Left ventricle myocardium inferior (tissue), 1 donor: ENCODE measurements at regions not wholly inside any gene's neighbourhood (a gene's known extent, or its start where the extent isn't known, plus 50 kb on each side); places are given as distances from the start of the nearest gene placed in this dataset.

ENCODE experiments used
- DNase-seq: peaks from one replicate; pipeline ENCODE4 v3.0.0-alpha.2; 2020
- H3K27ac ChIP-seq: fragments of 200-600 bp; replicated peaks from 2 replicates; pipeline ENCODE4 v1.8.0; 2021
- H3K27me3 ChIP-seq: fragments of 200-600 bp; 2 replicates; pipeline ENCODE4 v1.8.0; 2021; ENCODE audit warnings: low read depth
- H3K36me3 ChIP-seq: fragments of 200-600 bp; 2 replicates; pipeline ENCODE4 v1.8.0; 2021
- H3K4me1 ChIP-seq: fragments of 200-600 bp; 2 replicates; pipeline ENCODE4 v1.8.0; 2021
- H3K4me3 ChIP-seq: fragments of 200-600 bp; 2 replicates; pipeline ENCODE4 v1.8.0; 2021; ENCODE audit warnings: mild to moderate bottlenecking, moderate library complexity
- H3K9me3 ChIP-seq: fragments of 200-600 bp; replicated peaks from 2 replicates; pipeline ENCODE4 v1.8.0; 2021
- intact Hi-C: fragments of 100-400 bp; cut with micrococcal nuclease; formaldehyde crosslinking; loops from one replicate; pipeline ENCODE4 v1.11.0; 2022
- TF ChIP-seq, protein P1 (sequence below): fragments of 200-600 bp; IDR thresholded peaks from 2 replicates; pipeline ENCODE4 v1.8.0; 2021; ENCODE audit warnings: antibody characterized with exemption, mild to moderate bottlenecking, borderline replicate concordance
- donor health status: DM: no; HTN: yes; CAD: no; lungs with severe emphysema.

DNA sequence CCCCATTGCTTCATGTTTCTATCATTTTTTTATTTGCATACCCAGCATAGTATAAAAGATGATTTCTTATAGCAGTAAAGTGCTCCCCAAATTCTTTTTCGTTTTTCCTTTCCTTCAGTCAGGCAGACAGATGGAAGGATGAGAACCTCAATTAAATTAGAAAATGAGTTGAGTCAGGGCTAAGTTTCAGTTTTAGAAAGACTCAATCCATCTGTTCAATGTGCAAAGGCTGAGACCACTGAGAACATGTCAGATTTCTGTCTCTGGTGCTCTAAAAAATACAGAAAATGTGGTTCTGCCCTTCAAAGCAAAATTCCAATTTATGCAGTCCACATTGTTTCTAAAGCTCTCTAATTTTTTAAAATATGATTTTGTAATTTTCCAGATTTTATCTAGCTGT, 257.6 kb upstream of the HS3ST5 start:
- Histone ChIP-seq H3K9me3 (no peaks in the 10 kb centered on the region), H3K36me3 (no peaks in the 10 kb centered on the region), H3K27me3 (no peaks in the 10 kb centered on the region), H3K27ac (no peak overlapping the region), H3K4me1 (no peaks in the 10 kb centered on the region), H3K4me3 (no peak overlapping the region)
- intact Hi-C loops, result no loop called here
- TF ChIP-seq, protein P1, sequence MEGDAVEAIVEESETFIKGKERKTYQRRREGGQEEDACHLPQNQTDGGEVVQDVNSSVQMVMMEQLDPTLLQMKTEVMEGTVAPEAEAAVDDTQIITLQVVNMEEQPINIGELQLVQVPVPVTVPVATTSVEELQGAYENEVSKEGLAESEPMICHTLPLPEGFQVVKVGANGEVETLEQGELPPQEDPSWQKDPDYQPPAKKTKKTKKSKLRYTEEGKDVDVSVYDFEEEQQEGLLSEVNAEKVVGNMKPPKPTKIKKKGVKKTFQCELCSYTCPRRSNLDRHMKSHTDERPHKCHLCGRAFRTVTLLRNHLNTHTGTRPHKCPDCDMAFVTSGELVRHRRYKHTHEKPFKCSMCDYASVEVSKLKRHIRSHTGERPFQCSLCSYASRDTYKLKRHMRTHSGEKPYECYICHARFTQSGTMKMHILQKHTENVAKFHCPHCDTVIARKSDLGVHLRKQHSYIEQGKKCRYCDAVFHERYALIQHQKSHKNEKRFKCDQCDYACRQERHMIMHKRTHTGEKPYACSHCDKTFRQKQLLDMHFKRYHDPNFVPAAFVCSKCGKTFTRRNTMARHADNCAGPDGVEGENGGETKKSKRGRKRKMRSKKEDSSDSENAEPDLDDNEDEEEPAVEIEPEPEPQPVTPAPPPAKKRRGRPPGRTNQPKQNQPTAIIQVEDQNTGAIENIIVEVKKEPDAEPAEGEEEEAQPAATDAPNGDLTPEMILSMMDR, result no peak
- no peak for DNase-seq

DNA sequence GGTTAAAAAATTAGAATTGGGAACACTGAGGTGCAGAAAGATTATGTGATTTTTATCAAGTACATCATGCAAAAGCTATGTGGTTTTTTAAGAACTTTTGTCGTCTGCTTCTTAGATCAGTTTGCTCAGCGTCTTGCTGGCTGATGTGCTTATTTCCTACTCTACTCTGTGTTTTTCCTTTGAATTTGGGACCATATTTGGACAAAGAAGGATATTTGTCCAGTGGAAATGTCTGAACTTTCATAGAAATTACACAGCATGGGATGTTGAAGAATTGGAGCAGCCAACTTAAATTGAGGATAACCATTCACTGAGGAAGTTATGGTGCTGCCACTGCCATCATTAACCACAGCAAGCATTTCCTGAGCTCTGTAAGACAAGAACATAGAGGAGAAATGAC, 252.8 kb upstream of the HS3ST5 start:
- H3K27ac ChIP-seq, result no peak overlapping the region
- intact Hi-C loops, result no loop called here
- H3K36me3 ChIP-seq, result no peaks in the 10 kb centered on the region
- TF ChIP-seq, protein P1, result no peak
- H3K9me3 ChIP-seq, result no peaks in the 10 kb centered on the region
- DNase-seq, result no peak
- no peaks in the 10 kb centered on the region for H3K27me3 ChIP-seq
- no peak overlapping the region for H3K4me3 ChIP-seq
- no peaks in the 10 kb centered on the region for H3K4me1 ChIP-seq

DNA sequence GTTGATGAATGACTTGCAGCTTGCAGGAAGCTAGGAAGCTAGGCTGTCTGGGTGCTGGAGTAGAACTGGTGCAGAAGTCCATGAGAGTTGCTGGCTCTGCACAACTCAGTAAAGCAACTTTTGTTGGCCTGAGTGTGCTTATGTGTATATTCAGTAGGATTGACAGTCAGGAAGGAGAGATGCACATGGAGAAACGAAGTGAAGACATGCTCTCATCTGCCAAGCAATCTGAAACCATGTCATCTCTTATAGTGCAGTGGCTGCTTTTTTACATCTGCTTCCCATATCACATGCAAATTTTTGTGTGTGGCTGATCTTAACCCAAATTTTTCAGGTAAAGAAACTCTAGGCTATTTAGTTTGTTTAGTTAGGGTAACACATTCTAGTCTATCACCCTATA, 252.4 kb upstream of the HS3ST5 start:
- H3K9me3 ChIP-seq, result no peaks in the 10 kb centered on the region
- no peak for DNase-seq
- TF ChIP-seq, protein P1, result no peak
- H3K4me3 ChIP-seq, result no peak overlapping the region
- intact Hi-C loops, result no loop called here
- H3K27ac ChIP-seq, result no peak overlapping the region
- H3K36me3 ChIP-seq, result no peaks in the 10 kb centered on the region
- H3K4me1 ChIP-seq, result no peaks in the 10 kb centered on the region
- H3K27me3 ChIP-seq, result no peaks in the 10 kb centered on the region

DNA sequence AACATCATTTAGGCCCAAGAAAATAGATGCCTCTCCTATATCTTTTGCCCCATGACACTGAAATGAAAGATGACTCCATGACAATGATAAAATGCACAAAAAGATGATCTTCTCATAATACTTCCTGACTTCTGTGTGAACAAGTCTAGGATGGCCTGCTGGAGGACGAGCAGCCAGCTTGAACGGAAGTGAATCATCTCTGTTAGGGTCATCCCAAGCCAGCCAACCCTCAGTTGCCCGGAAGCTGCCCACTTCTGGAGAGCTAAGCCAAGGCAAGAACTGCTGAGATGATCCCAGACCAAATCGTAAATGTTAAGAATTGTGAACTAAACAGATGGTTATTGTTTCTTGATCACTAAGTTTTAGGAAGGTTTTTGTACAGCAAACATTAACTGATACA, 249.7 kb upstream of the HS3ST5 start:
- H3K4me3 ChIP-seq, result no peak overlapping the region
- intact Hi-C loops, result no loop called here
- no peak overlapping the region for H3K27ac ChIP-seq
- TF ChIP-seq, protein P1, result no peak
- no peaks in the 10 kb centered on the region for H3K27me3 ChIP-seq
- DNase-seq, result no peak
- H3K36me3 ChIP-seq, result no peaks in the 10 kb centered on the region
- no peaks in the 10 kb centered on the region for H3K9me3 ChIP-seq
- H3K4me1 ChIP-seq, result no peaks in the 10 kb centered on the region

DNA sequence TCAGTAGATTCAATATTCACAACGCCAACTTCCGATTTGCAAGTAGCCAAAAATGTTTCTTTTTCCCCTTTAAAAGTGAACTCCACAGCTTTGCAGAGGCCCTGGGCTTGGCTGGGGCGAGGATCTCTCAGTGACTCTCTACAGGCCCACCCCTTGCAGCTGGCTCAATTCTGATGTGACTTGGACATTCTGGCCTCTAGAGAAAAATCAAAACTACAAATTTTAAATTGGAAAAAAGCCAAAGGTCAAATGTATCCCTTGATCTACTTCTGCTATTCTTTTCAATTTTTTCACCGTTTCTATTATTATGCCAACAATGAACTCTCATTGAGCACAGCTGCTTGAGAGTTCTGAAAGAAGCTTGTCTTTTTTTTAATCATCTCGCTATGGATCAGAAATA, 245.9 kb upstream of the HS3ST5 start:
- TF ChIP-seq, protein P1, result no peak
- no peak for DNase-seq
- intact Hi-C loops, result no loop called here
- H3K9me3 ChIP-seq, result peaks cover 9% of the 10 kb centered on the region
- no peaks in the 10 kb centered on the region for H3K36me3 ChIP-seq
- no peaks in the 10 kb centered on the region for H3K4me1 ChIP-seq
- H3K27me3 ChIP-seq, result no peaks in the 10 kb centered on the region
- no peak overlapping the region for H3K27ac ChIP-seq
- no peak overlapping the region for H3K4me3 ChIP-seq

DNA sequence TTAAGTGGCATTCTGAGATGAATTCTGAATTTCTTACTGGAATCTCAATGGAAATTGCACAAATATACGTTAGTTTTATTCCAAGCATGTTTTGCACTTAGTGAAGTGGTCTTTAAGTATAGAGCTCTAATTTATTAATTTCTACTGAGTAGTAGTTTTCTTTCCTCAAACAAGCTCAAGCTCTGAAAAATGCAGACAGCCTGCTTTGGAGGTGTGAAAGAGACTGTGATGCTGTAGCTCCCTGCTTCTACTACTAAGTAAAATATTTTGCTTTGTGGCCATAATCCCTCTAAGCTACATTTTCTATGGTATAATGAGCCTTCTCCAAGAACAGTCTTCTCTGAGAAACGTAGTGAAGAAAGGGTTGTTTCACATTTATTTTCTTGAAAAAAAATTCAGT, 243.5 kb upstream of the HS3ST5 start:
- Histone ChIP-seq H3K4me3 (no peak overlapping the region), H3K4me1 (no peaks in the 10 kb centered on the region), H3K36me3 (no peaks in the 10 kb centered on the region), H3K27ac (no peak overlapping the region), H3K27me3 (no peaks in the 10 kb centered on the region), H3K9me3 (peaks cover 33% of the 10 kb centered on the region)
- TF ChIP-seq, protein P1, result no peak
- intact Hi-C loops, result no loop called here
- no peak for DNase-seq
